Parathyroid adenoma (tissue), 2 donors: ENCODE measurements at regions not wholly inside any gene's neighbourhood (a gene's known extent, or its start where the extent isn't known, plus 50 kb on each side); places are given as distances from the start of the nearest gene placed in this dataset.

Experiments used
- H2AFZ ChIP-seq: fragments of 300-600 bp; sonication (generic); one replicate; pipeline ENCODE4 v1.7.0; 2017; ENCODE audit warnings: antibody characterized with exemption, mild to moderate bottlenecking
- H3K27ac ChIP-seq: fragments of 300-600 bp; sonication (generic); one replicate; pipeline ENCODE4 v1.7.0; 2017
- H3K27me3 ChIP-seq: fragments of 300-600 bp; sonication (generic); one replicate; pipeline ENCODE4 v1.7.0; 2017; ENCODE audit warnings: low read length; ENCODE audit not compliant: control insufficient read depth, insufficient read depth
- H3K36me3 ChIP-seq: fragments of 300-600 bp; sonication (generic); one replicate; pipeline ENCODE4 v1.7.0; 2017; ENCODE audit warnings: low read length; ENCODE audit not compliant: control insufficient read depth, insufficient read depth
- H3K4me1 ChIP-seq: fragments of 300-600 bp; sonication (generic); one replicate; pipeline ENCODE4 v1.7.0; 2017; ENCODE audit warnings: control low read depth
- H3K4me2 ChIP-seq: fragments of 300-600 bp; sonication (generic); one replicate; pipeline ENCODE4 v1.7.0; 2017; ENCODE audit warnings: low read length
- H3K4me3 ChIP-seq: fragments of 300-600 bp; sonication (generic); one replicate; pipeline ENCODE4 v1.7.0; 2017; ENCODE audit warnings: low read depth, low read length
- H3K79me2 ChIP-seq: fragments of 300-600 bp; sonication (generic); one replicate; pipeline ENCODE4 v1.7.0; 2017; ENCODE audit warnings: control low read depth
- H3K9ac ChIP-seq: fragments of 300-600 bp; sonication (generic); one replicate; pipeline ENCODE4 v1.7.0; 2017; ENCODE audit warnings: mild to moderate bottlenecking
- H3K9me3 ChIP-seq: fragments of 300-600 bp; sonication (generic); one replicate; pipeline ENCODE4 v1.7.0; 2017; ENCODE audit warnings: low read length; ENCODE audit not compliant: control insufficient read depth
- CTCF ChIP-seq: fragments of 300-600 bp; sonication (generic); IDR thresholded peaks from one replicate; pipeline ENCODE4 v1.7.0; 2017; ENCODE audit warnings: antibody characterized with exemption, mild to moderate bottlenecking
- donor health status: primary hyperparathyroidism.

- TF ChIP-seq CTCF = no peak
- Histone ChIP-seq H2AFZ (no peak overlapping the region), H3K4me2 (no peak overlapping the region), H3K27me3 (no peaks in the 10 kb centered on the region), H3K9me3 (no peaks in the 10 kb centered on the region), H3K36me3 (no peaks in the 10 kb centered on the region), H3K4me3 (no peak overlapping the region), H3K27ac (no peak overlapping the region), H3K79me2 (no peaks in the 10 kb centered on the region), H3K4me1 (no peaks in the 10 kb centered on the region), H3K9ac (no peak overlapping the region)
Observed at GRCh38 chr9:16100537-16101091, 547.8 kb downstream of the CCDC171 start.

GRCh38 chr9:16102154-16102553, 549.3 kb downstream of the CCDC171 start:
- H2AFZ ChIP-seq = no peak overlapping the region
- H3K4me2 ChIP-seq = no peak overlapping the region
- H3K9ac ChIP-seq = no peak overlapping the region
- no peaks in the 10 kb centered on the region for H3K4me1 ChIP-seq
- no peaks in the 10 kb centered on the region for H3K79me2 ChIP-seq
- no peak overlapping the region for H3K27ac ChIP-seq
- TF ChIP-seq CTCF = no peak
- no peaks in the 10 kb centered on the region for H3K36me3 ChIP-seq
- H3K9me3 ChIP-seq = no peaks in the 10 kb centered on the region
- no peak overlapping the region for H3K4me3 ChIP-seq
- H3K27me3 ChIP-seq = no peaks in the 10 kb centered on the region

GRCh38 chr9:16103620-16104397, 551.0 kb downstream of the CCDC171 start:
- Histone ChIP-seq H3K4me1 (no peaks in the 10 kb centered on the region), H3K27ac (no peak overlapping the region)
- no peak for TF ChIP-seq CTCF

GRCh38 chr9:16105168-16106020, 552.6 kb downstream of the CCDC171 start:
- TF ChIP-seq CTCF = no peak
- Histone ChIP-seq H3K79me2 (no peaks in the 10 kb centered on the region), H3K27me3 (no peaks in the 10 kb centered on the region), H3K36me3 (no peaks in the 10 kb centered on the region), H2AFZ (no peak overlapping the region), H3K4me3 (no peak overlapping the region), H3K27ac (no peak overlapping the region), H3K9ac (no peak overlapping the region), H3K4me2 (no peak overlapping the region), H3K9me3 (no peaks in the 10 kb centered on the region), H3K4me1 (no peaks in the 10 kb centered on the region)

More at GRCh38 chr9:16103620-16104397, 551.0 kb downstream of the CCDC171 start:
- Histone ChIP-seq H3K4me3 (no peak overlapping the region), H3K79me2 (no peaks in the 10 kb centered on the region), H3K9ac (no peak overlapping the region), H3K4me2 (no peak overlapping the region), H3K36me3 (no peaks in the 10 kb centered on the region), H3K9me3 (no peaks in the 10 kb centered on the region), H3K27me3 (no peaks in the 10 kb centered on the region), H2AFZ (no peak overlapping the region)
